ENCODE measurements at regions not wholly inside any gene's neighbourhood (a gene's known extent, or its start where the extent isn't known, plus 50 kb on each side); places are given as distances from the start of the nearest gene placed in this dataset.
"Not testable (repeated sequence)": the region's sequence is repeated elsewhere in the genome, so short reads cannot be mapped to it uniquely, and the experiment has no call there.

GRCh38 chr2:240369335-240369734 lies 66.1 kb upstream of the GPC1 start:
- no peak overlapping the region for H3K4me3 ChIP-seq (ENCODE audit: low read depth, low read length)

GRCh38 chr2:240369801-240370585 lies 65.5 kb upstream of the GPC1 start:
- no peak overlapping the region for H3K4me3 ChIP-seq (ENCODE audit: low read depth, low read length)

DNA sequence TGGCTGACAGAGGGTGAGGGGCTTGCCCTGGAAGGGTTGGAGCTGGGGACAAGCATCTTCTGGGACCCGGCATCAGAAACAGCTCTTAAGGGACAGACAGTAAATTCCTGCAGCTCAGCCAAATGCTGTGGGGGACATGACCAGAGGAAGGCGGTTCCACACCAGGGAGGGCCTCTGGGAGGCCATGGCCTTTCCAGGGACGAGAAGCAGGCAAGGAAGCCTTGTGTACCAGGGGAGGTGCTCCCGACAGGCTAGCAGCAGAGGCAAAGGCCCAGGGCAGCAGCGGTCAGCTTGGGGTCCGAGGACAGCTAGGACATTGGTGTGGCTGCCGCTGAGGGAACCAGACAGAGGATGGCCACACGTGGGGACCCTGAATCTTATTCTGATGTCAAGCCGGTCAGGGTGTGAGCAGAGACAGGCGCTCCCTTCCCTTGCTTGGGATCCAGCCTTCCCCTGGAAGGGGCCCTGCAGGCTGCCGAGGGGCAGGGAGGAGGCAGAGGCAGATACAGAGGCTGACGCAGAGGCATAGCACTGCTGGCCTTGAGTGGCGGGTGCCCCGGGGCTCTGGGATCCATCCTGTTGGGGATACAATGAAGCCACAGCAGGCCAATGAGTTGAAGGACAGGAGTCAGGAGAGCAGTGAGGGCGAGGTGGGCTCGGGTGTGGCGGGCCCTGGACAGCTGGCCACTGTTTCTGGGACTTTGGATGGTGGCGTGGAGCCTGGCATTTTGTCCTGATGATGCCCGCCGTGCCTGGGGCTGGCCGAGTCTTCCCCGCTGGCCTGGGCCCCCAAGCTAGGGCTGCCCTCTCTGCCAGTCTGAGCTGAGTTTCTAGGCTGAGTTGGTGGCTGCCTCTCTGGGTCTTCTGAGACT lies 64.1 kb upstream of the GPC1 start:
- no peak overlapping the region for H3K4me3 ChIP-seq (ENCODE audit: low read depth, low read length)

GRCh38 chr2:240372101-240372500 lies 63.4 kb upstream of the GPC1 start:
- H3K4me3 ChIP-seq (ENCODE audit: low read depth, low read length), result no peak overlapping the region

DNA sequence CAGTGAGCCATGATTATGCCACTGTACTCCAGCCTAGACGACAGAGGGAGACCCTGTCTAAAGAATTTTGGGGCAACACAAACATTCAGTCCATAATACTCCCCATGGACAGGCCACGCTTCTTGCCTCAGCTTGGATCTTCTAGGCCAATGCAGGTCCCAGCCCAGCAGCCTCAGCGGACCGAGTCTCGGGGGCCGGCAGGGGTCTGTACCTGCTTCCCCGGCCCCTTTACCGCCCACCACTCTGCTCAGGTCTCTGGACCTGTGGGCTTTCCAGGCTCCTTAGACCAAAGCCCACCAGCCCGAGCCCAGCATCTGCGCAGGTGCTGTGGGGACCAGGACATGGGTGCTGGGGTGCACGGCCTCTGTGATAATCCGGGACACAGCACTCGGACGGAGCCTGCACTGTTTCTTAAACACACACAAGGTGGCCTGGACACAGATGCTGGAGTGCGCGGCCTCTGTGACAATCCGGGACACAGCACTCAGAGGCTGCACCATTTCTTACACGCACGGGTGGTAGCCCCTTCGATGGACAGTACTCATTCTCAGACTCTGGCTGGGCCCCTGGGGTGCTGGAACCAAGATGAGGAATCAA lies 62.1 kb upstream of the GPC1 start:
- H3K4me3 ChIP-seq (ENCODE audit: low read depth, low read length), result no peak overlapping the region

DNA sequence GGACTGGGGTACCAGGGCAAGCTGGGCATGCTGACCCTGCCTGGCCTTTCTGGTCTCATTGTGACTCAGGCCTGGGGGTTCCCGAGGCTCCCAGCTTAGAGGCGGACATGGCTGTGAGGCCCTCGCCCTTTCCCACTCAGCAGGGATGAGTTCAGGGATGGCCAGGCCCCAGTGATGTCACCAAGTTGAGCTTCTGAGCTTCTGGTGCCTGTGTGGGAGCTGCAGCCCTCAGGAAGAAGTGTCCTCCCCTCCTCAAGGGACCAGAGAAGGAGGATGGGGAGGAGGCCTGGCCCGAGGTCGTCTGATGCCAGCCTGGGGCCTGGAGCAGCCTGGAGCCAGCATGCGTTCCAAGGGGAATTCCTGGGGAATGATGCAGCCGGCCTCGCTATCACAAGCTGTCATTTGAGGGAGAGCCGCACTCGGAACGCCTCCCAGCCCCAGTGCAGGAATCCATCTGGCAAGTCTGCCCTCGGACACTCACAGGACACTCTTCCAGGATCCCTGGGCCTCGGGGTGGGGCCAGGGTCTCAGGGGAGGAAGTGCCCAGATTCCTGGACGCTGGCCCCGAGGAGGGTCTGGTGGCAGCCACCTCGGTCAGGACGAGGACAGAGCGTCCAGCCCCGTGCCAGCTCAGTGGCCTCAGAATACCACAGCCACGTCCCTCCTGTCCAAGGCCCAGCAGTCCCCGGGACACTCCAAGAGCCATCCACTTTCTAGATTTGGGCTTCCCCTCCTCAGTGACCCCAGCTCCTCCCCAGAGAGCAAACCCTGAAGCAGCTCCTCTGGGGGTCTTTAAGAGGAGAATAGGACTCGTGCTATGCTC lies 61.2 kb upstream of the GPC1 start:
- H3K4me3 ChIP-seq (ENCODE audit: low read depth, low read length), result no peak overlapping the region

GRCh38 chr2:240375024-240375645 lies 60.3 kb upstream of the GPC1 start:
- no peak overlapping the region for H3K4me3 ChIP-seq (ENCODE audit: low read depth, low read length)

DNA sequence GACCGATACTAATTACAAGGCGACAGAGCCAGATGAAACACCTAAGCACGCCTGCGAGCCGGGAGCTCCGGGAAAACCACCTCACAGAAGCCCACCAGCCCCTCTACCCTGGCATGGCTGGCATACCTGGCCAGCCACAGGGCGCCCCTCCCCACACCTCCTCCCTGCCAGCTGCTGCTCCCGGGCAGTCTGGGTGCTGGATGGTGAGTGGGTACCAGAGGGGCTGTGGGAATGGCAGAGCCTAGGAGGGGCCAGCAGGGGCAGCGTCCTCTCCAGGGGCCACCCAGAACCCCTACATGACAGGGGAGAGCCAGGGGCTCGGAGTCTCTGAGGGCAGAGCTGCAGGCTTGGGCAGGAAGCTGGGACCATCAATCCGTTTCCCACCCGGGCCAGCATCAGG lies 58.7 kb upstream of the GPC1 start:
- H3K4me3 ChIP-seq (ENCODE audit: low read depth, low read length), result no peak overlapping the region

- H3K4me3 ChIP-seq (ENCODE audit: low read depth, low read length), result no peak overlapping the region
These were observed 58.1 kb upstream of the GPC1 start for GRCh38 chr2:240377366-240377765.

DNA sequence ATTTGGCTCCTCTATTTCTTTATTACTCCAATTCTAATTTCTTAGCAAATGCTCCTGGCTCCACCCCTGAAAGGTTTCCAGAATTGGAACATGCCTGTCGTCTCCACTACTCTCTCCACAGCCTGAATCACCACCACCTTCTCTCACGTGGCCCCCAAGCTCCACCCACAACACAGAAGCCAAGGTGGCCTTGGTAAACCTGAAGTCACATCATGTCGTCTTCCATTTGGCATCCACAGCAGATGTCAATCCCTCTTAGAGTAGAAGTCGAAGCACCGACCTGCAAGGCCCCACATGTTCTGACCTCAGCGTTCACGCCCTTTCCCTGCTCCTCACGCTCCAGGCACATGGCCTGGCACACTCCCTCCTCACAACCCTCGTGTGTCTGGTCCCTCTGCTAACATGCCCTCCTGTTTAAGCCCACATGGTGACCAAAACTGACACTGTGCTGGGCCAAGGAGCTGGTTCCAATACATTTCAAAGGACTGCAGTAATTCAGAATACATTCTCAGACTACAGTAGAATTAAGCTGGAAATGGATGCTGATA lies 56.3 kb upstream of the GPC1 start:
- no peak overlapping the region for H3K4me3 ChIP-seq (ENCODE audit: low read depth, low read length)

DNA sequence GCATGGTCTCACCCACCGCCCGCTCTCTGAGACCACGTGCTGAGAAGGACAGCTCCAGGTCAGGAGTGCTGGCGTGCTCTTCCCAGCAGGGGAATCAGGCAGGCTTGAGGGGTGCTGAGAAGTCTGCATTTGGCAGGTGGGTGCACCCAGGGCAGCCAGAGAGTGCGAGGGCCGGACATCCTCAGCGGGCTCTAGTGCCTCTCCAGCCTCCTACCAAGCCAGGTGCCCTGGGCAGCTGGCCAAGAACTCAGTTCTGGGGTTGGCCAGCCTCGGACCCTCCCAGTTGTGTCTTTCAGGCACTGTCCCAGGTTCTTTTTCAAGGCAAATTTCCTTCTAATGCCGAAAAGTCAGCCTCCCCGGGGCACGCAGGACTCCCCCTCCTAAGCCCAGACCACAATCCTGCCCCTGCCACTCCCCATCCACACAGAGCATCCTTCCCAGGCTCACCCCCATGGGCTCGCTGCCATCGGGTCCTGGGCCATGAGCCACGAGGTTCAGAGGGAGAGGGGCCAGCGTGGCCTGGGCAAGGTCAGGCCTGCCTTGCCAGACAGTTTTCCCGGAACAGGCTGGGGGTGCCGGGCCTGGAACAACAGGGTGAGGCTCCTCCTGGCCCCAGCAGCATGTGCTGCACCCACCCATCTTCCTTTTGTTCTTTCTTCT lies 52.2 kb upstream of the GPC1 start:
- no peak overlapping the region for H3K4me3 ChIP-seq (ENCODE audit: low read depth, low read length)

- H3K4me3 ChIP-seq (ENCODE audit: low read depth, low read length), result no peak overlapping the region
These were observed 51.4 kb upstream of the GPC1 start for GRCh38 chr2:240383871-240384700.

GRCh38 chr2:240384711-240385450 lies 50.6 kb upstream of the GPC1 start:
- H3K4me3 ChIP-seq (ENCODE audit: low read depth, low read length), result no peak overlapping the region

GRCh38 chr2:240385451-240386161 lies 49.9 kb upstream of the GPC1 start:
- not testable (repeated sequence) for H3K4me3 ChIP-seq (ENCODE audit: low read depth, low read length)

Measured in iPS-11a (cell line).